ENCODE measurements at regions not wholly inside any gene's neighbourhood (a gene's known extent, or its start where the extent isn't known, plus 50 kb on each side); places are given as distances from the start of the nearest gene placed in this dataset.

DNA sequence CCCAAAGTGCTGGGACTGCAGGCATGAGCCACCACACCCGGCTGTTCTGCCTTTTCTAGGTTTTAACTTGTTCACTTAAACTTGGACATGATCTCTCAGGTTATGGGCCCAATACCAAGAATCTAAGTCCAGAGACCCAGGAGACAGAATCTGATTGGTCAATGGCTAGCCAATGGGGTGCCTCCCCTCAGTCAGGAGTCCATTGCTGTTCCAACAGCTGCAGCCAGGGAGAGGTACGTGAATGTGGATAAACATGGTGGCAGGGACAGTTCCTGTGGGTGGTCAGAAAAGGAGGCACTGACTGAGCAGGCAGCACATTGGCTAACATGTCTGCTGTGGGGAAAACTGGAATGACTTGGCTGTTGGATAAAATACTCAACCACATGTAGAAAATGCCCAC, 140.3 kb downstream of the RPLP1 start:
- no peaks in the 10 kb centered on the region for H3K9me3 ChIP-seq
- H3K36me3 ChIP-seq: no peaks in the 10 kb centered on the region
- peaks cover 26 to 34% (median 30%) of the 10 kb centered on the region in 4 donors for H3K4me1 ChIP-seq
- TF ChIP-seq POLR2AphosphoS5 (IDR thresholded peaks at IDR 0.05): no peak
- TF ChIP-seq, protein P1, sequence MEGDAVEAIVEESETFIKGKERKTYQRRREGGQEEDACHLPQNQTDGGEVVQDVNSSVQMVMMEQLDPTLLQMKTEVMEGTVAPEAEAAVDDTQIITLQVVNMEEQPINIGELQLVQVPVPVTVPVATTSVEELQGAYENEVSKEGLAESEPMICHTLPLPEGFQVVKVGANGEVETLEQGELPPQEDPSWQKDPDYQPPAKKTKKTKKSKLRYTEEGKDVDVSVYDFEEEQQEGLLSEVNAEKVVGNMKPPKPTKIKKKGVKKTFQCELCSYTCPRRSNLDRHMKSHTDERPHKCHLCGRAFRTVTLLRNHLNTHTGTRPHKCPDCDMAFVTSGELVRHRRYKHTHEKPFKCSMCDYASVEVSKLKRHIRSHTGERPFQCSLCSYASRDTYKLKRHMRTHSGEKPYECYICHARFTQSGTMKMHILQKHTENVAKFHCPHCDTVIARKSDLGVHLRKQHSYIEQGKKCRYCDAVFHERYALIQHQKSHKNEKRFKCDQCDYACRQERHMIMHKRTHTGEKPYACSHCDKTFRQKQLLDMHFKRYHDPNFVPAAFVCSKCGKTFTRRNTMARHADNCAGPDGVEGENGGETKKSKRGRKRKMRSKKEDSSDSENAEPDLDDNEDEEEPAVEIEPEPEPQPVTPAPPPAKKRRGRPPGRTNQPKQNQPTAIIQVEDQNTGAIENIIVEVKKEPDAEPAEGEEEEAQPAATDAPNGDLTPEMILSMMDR (IDR thresholded peaks at IDR 0.05): no peak
- TF ChIP-seq POLR2A (IDR thresholded peaks at IDR 0.05; ENCODE audit: low read depth): no peak
- no peak for TF ChIP-seq EP300 (IDR thresholded peaks at IDR 0.05)
- WGBS: 94% methylated on average over 2 of the region's 2 CpGs
- no peaks in the 10 kb centered on the region for H3K27me3 ChIP-seq
- intact Hi-C loops (cut with DNase I): no loop called here
- no peak for DNase-seq (ENCODE audit: extremely low spot score)
- no peak overlapping the region for H3K4me3 ChIP-seq
- no peak overlapping the region for H3K27ac ChIP-seq (replicated peaks in 1 of 4)

DNA sequence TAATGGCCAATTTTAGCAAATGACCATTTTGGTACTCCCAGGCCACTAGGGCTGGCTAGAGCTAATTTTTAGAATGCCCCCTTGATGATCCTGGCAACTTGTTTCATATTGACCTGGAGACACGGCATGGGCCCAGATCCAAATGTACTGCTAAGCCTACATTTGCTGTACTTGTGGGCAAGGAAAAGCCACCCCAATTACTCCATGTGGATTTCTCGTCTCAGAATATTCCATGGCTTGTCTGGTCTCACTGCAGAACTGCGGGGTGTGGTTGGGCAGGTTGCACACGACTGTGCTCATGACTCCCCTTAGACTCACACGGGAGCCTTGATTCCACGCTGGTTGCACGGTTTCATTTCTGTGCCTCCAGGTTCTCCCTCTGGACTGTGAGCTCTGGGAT, 140.9 kb downstream of the RPLP1 start:
- Histone ChIP-seq H3K4me3 (no peak overlapping the region), H3K27me3 (no peaks in the 10 kb centered on the region), H3K9me3 (no peaks in the 10 kb centered on the region), H3K36me3 (no peaks in the 10 kb centered on the region), H3K27ac (replicated peaks in 1 of 4) (no peak overlapping the region), H3K4me1 (peaks cover 26 to 34% (median 30%) of the 10 kb centered on the region in 4 donors)
- no peak for DNase-seq (ENCODE audit: extremely low spot score)
- 95% methylated on average over 7 of the region's 7 CpGs for WGBS
- intact Hi-C loops (cut with DNase I): no loop called here
- TF ChIP-seq POLR2A (IDR thresholded peaks at IDR 0.05; ENCODE audit: low read depth) (no peak), EP300 (IDR thresholded peaks at IDR 0.05) (no peak), POLR2AphosphoS5 (IDR thresholded peaks at IDR 0.05) (no peak)
- TF ChIP-seq, protein P1 (IDR thresholded peaks at IDR 0.05): no peak

DNA sequence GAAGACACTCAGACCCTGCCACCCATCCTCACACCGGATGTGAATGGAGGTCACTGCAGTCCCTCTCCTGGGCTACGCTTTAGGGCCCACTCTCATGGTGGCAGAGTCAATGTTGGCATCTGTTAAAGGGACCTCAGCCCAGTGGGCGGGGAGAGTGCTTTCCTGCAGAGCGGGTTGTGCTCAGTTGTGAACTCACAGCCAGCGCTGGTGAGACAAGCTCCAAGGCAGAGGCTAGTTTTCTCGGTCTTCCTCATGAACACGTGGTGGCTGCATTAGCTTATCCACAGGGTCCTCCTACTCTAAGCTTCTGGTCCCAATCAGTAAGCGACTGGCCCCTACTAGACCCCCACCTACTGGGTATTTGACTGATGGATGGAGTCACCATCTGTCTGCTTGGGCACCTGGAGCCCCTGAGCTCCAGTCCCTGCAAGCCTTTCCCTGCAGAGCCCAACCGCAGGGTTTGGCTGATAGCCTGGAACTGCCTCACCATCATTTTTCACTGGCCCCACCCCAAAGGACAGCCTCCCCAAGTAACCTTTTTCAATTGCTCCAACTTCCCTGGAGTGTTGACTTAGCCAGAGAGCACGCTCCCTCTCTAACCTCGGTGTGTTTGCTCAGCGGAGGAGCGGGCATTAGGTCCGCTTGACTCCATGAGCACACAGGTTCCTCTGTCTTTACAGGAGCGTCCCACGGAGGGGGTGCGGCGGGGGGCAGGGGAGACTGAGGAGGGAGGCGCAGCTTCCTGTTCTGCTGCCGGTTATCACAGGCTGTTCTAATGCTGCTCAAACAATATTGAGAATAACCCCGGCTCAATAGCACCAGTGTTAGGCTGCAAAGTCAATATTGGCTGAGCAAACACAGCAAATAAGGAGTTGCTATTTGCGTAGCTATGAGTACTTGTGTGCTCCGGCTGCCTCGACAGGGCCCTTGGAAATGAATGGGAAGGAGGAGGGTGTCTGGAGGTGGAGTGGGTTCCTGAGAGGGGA, 141.7 kb downstream of the RPLP1 start:
- peak overlapping the region in 3 of 4 donors; percentile 29 to 67 (median 29) for H3K27ac ChIP-seq (replicated peaks in 1 of 4)
- WGBS: 20% methylated on average over 14 of the region's 24 CpGs
- intact Hi-C loops (cut with DNase I): no loop called here
- DNase-seq (ENCODE audit: extremely low spot score): no peak
- H3K4me3 ChIP-seq: peak overlapping the region; percentile 2 to 30 (median 20)
- H3K27me3 ChIP-seq: no peaks in the 10 kb centered on the region
- TF ChIP-seq, protein P1 (IDR thresholded peaks at IDR 0.05): no peak
- TF ChIP-seq POLR2A (IDR thresholded peaks at IDR 0.05; ENCODE audit: low read depth) (no peak), EP300 (IDR thresholded peaks at IDR 0.05) (no peak), POLR2AphosphoS5 (IDR thresholded peaks at IDR 0.05) (no peak)
- peaks cover 26 to 34% (median 30%) of the 10 kb centered on the region in 4 donors for H3K4me1 ChIP-seq
- no peaks in the 10 kb centered on the region for H3K36me3 ChIP-seq
- no peaks in the 10 kb centered on the region for H3K9me3 ChIP-seq

DNA sequence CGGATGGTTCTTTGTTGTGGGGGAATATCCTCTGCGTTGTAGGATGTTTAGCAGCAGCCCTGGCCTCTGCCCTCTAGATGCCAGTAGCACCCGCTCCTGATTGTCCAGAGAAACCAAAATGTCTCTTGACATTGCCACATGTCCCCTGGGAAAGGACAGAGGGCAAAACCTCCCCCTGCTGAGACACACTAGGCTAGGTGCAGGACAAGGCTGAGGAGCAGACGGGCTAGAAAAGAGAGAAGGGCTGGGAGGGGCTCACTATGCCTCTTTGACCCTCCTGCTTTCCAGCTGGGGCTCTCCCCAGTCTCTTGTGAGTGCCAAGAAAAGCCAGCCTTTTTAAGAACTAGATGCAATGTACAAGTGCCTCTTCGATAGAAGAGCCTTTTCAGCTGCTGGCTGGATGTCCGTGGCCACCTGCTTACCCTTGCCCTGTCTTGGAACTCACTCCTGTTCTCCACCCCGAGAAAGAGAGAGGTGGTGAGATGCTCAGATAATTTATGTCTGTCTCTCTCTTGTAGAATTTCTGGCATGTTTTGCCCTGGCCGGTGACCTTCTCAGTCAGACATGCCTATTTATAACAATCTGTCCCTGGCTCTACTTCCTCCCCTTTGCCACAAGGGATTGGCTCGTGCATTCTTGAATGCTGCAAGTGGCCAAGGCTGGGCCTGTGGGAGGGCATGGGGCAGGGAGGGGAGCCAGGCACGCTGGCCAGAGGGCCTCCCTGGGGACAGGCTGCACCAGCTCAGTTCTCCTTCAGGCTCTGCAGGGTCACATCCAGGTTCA, 142.6 kb downstream of the RPLP1 start:
- H3K9me3 ChIP-seq: no peaks in the 10 kb centered on the region
- peaks cover 26 to 34% (median 30%) of the 10 kb centered on the region in 4 donors for H3K4me1 ChIP-seq
- DNase-seq (ENCODE audit: extremely low spot score): no peak
- intact Hi-C loops (cut with DNase I): no loop called here
- H3K36me3 ChIP-seq: no peaks in the 10 kb centered on the region
- peak overlapping the region; percentile 29 to 67 (median 43) for H3K27ac ChIP-seq (replicated peaks in 1 of 4)
- no peaks in the 10 kb centered on the region for H3K27me3 ChIP-seq
- TF ChIP-seq EP300 (IDR thresholded peaks at IDR 0.05) (no peak), POLR2AphosphoS5 (IDR thresholded peaks at IDR 0.05) (peak; percentile 15 to 18)
- WGBS: 26% methylated on average over 10 of the region's 10 CpGs
- peak overlapping the region in 2 of 4 donors; percentile 18 to 30 for H3K4me3 ChIP-seq

Data from esophagus muscularis mucosa (tissue), 4 donors.